Renal pelvis (tissue), 1 donor: ENCODE measurements at regions not wholly inside any gene's neighbourhood (a gene's known extent, or its start where the extent isn't known, plus 50 kb on each side); places are given as distances from the start of the nearest gene placed in this dataset.
"Not testable (repeated sequence)": the region's sequence is repeated elsewhere in the genome, so short reads cannot be mapped to it uniquely, and the experiment has no call there.

Experiments
- DNase-seq: peaks from one replicate; pipeline ENCODE4 v3.0.0-alpha.2; 2013

GRCh38 chrX:28408017-28408723, 179.1 kb upstream of the IL1RAPL1 start:
- DNase-seq: no peak

GRCh38 chrX:28398342-28398741, 188.9 kb upstream of the IL1RAPL1 start:
- DNase-seq: no peak

GRCh38 chrX:28391528-28391927, 195.7 kb upstream of the IL1RAPL1 start:
- no peak for DNase-seq

GRCh38 chrX:28379103-28379502, 208.1 kb upstream of the IL1RAPL1 start:
- no peak for DNase-seq

GRCh38 chrX:28367649-28368048, 219.6 kb upstream of the IL1RAPL1 start:
- DNase-seq: not testable (repeated sequence)

GRCh38 chrX:28351801-28352200, 235.4 kb upstream of the IL1RAPL1 start:
- DNase-seq: no peak

- DNase-seq: no peak
Measured at GRCh38 chrX:28349888-28350287, 237.4 kb upstream of the IL1RAPL1 start.

- DNase-seq: no peak
Measured at GRCh38 chrX:28347476-28347875, 239.8 kb upstream of the IL1RAPL1 start.

- no peak for DNase-seq
Measured at GRCh38 chrX:28329156-28329555, 258.1 kb upstream of the IL1RAPL1 start.

- DNase-seq: no peak
Measured at GRCh38 chrX:28324321-28324721, 262.9 kb upstream of the IL1RAPL1 start.

GRCh38 chrX:28321286-28321685, 266.0 kb upstream of the IL1RAPL1 start:
- DNase-seq: no peak

GRCh38 chrX:28312965-28313364, 274.3 kb upstream of the IL1RAPL1 start:
- DNase-seq: no peak

GRCh38 chrX:28312259-28312658, 275.0 kb upstream of the IL1RAPL1 start:
- DNase-seq: no peak

- DNase-seq: peak; percentile 35
Measured at GRCh38 chrX:28311466-28311865, 275.8 kb upstream of the IL1RAPL1 start.

- no peak for DNase-seq
Measured at GRCh38 chrX:28303486-28303885, 283.8 kb upstream of the IL1RAPL1 start.

GRCh38 chrX:28278726-28279125, 297.5 kb upstream of the DCAF8L1 start:
- no peak for DNase-seq

- no peak for DNase-seq
Measured at GRCh38 chrX:28278251-28278650, 297.0 kb upstream of the DCAF8L1 start.

- DNase-seq: no peak
Measured at GRCh38 chrX:28273736-28274135, 292.5 kb upstream of the DCAF8L1 start.

- no peak for DNase-seq
Measured at GRCh38 chrX:28246675-28247074, 265.4 kb upstream of the DCAF8L1 start.

- no peak for DNase-seq
Measured at GRCh38 chrX:28229217-28229616, 248.0 kb upstream of the DCAF8L1 start.

- DNase-seq: no peak
Measured at GRCh38 chrX:28225513-28225912, 244.3 kb upstream of the DCAF8L1 start.

- no peak for DNase-seq
Measured at GRCh38 chrX:28223991-28224390, 242.7 kb upstream of the DCAF8L1 start.

- DNase-seq: no peak
Measured at GRCh38 chrX:28223469-28223868, 242.2 kb upstream of the DCAF8L1 start.

GRCh38 chrX:28205905-28206304, 224.7 kb upstream of the DCAF8L1 start:
- no peak for DNase-seq
